ENCODE measurements at regions not wholly inside any gene's neighbourhood (a gene's known extent, or its start where the extent isn't known, plus 50 kb on each side); places are given as distances from the start of the nearest gene placed in this dataset.

GRCh38 chr5:163248333-163248732, 189.1 kb upstream of the CCNG1 start:
- Histone ChIP-seq H3K27ac (ENCODE audit: low read depth, low read length) (no peak overlapping the region), H4K20me1 (ENCODE audit: low read depth, low read length) (no peaks in the 10 kb centered on the region), H3K9me3 (ENCODE audit: insufficient read depth, low read length) (no peaks in the 10 kb centered on the region), H3K9ac (ENCODE audit: low read length) (no peak overlapping the region), H3K4me2 (ENCODE audit: low read depth, low read length, poor library complexity, severe bottlenecking) (no peak overlapping the region), H2AFZ (ENCODE audit: low read depth, low read length, severe bottlenecking) (no peak overlapping the region), H3F3A (ENCODE audit: insufficient read depth) (no peaks in the 10 kb centered on the region), H3K4me3 (ENCODE audit: insufficient read depth, low read length, poor library complexity, severe bottlenecking) (no peak overlapping the region), H3K27me3 (ENCODE audit: low read length) (no peaks in the 10 kb centered on the region), H3K79me2 (ENCODE audit: insufficient read depth, low read length) (no peaks in the 10 kb centered on the region), H3K36me3 (ENCODE audit: low read length) (no peaks in the 10 kb centered on the region), H3K9me2 (replicated peaks; ENCODE audit: insufficient read depth, low read length) (no peaks in the 10 kb centered on the region)
- TF ChIP-seq, protein P1, sequence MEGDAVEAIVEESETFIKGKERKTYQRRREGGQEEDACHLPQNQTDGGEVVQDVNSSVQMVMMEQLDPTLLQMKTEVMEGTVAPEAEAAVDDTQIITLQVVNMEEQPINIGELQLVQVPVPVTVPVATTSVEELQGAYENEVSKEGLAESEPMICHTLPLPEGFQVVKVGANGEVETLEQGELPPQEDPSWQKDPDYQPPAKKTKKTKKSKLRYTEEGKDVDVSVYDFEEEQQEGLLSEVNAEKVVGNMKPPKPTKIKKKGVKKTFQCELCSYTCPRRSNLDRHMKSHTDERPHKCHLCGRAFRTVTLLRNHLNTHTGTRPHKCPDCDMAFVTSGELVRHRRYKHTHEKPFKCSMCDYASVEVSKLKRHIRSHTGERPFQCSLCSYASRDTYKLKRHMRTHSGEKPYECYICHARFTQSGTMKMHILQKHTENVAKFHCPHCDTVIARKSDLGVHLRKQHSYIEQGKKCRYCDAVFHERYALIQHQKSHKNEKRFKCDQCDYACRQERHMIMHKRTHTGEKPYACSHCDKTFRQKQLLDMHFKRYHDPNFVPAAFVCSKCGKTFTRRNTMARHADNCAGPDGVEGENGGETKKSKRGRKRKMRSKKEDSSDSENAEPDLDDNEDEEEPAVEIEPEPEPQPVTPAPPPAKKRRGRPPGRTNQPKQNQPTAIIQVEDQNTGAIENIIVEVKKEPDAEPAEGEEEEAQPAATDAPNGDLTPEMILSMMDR (IDR thresholded peaks at IDR 0.05; ENCODE audit: insufficient read depth, low read length, poor library complexity, severe bottlenecking), result no peak
- no peak for TF ChIP-seq EZH2phosphoT487 (conservative IDR thresholded peaks at IDR 0.05; ENCODE audit: low read length)

DNA sequence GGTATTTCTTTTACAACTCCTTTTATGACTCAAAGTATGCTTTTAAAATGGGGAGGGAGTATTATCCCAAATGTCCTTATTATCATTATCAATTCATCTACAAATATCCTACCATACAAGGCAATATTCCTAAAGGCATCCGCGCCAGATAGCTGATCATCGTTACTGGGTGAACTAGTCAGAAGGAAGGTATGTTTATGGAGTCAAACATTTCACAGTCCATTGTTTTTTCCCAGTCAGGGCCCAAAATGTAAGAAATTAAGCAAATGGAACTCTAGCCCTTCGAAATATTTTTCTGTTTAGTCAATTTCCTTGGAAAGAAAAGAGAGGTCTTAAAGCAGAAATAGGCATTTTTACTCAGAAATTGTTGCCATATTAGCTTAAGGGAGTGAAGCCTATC, 188.5 kb upstream of the CCNG1 start:
- Histone ChIP-seq H3K27ac (ENCODE audit: low read depth, low read length) (no peak overlapping the region), H3F3A (ENCODE audit: insufficient read depth) (no peaks in the 10 kb centered on the region), H3K4me3 (ENCODE audit: insufficient read depth, low read length, poor library complexity, severe bottlenecking) (no peak overlapping the region), H3K9ac (ENCODE audit: low read length) (no peak overlapping the region), H2AFZ (ENCODE audit: low read depth, low read length, severe bottlenecking) (no peak overlapping the region), H3K9me3 (ENCODE audit: insufficient read depth, low read length) (no peaks in the 10 kb centered on the region), H4K20me1 (ENCODE audit: low read depth, low read length) (no peaks in the 10 kb centered on the region), H3K27me3 (ENCODE audit: low read length) (no peaks in the 10 kb centered on the region), H3K36me3 (ENCODE audit: low read length) (no peaks in the 10 kb centered on the region), H3K79me2 (ENCODE audit: insufficient read depth, low read length) (no peaks in the 10 kb centered on the region), H3K4me2 (ENCODE audit: low read depth, low read length, poor library complexity, severe bottlenecking) (no peak overlapping the region), H3K9me2 (replicated peaks; ENCODE audit: insufficient read depth, low read length) (no peaks in the 10 kb centered on the region)
- TF ChIP-seq EZH2phosphoT487 (conservative IDR thresholded peaks at IDR 0.05; ENCODE audit: low read length), result no peak
- TF ChIP-seq, protein P1 (IDR thresholded peaks at IDR 0.05; ENCODE audit: insufficient read depth, low read length, poor library complexity, severe bottlenecking), result no peak

GRCh38 chr5:163252950-163253349, 184.4 kb upstream of the CCNG1 start:
- H3K79me2 ChIP-seq (ENCODE audit: insufficient read depth, low read length), result no peaks in the 10 kb centered on the region
- no peaks in the 10 kb centered on the region for H3F3A ChIP-seq (ENCODE audit: insufficient read depth)
- H3K27ac ChIP-seq (ENCODE audit: low read depth, low read length), result no peak overlapping the region
- H3K9ac ChIP-seq (ENCODE audit: low read length), result no peak overlapping the region
- TF ChIP-seq, protein P1 (IDR thresholded peaks at IDR 0.05; ENCODE audit: insufficient read depth, low read length, poor library complexity, severe bottlenecking), result no peak
- no peak for TF ChIP-seq EZH2phosphoT487 (conservative IDR thresholded peaks at IDR 0.05; ENCODE audit: low read length)
- H3K36me3 ChIP-seq (ENCODE audit: low read length), result no peaks in the 10 kb centered on the region
- no peak overlapping the region for H3K4me2 ChIP-seq (ENCODE audit: low read depth, low read length, poor library complexity, severe bottlenecking)
- no peak overlapping the region for H2AFZ ChIP-seq (ENCODE audit: low read depth, low read length, severe bottlenecking)
- H3K9me3 ChIP-seq (ENCODE audit: insufficient read depth, low read length), result no peaks in the 10 kb centered on the region
- no peaks in the 10 kb centered on the region for H3K27me3 ChIP-seq (ENCODE audit: low read length)
- no peaks in the 10 kb centered on the region for H4K20me1 ChIP-seq (ENCODE audit: low read depth, low read length)
- H3K4me3 ChIP-seq (ENCODE audit: insufficient read depth, low read length, poor library complexity, severe bottlenecking), result no peak overlapping the region
- no peaks in the 10 kb centered on the region for H3K9me2 ChIP-seq (replicated peaks; ENCODE audit: insufficient read depth, low read length)

All from SU-DHL-6 (cell line).